ENCODE measurements at regions not wholly inside any gene's neighbourhood (a gene's known extent, or its start where the extent isn't known, plus 50 kb on each side); places are given as distances from the start of the nearest gene placed in this dataset.
"Not testable (repeated sequence)": the region's sequence is repeated elsewhere in the genome, so short reads cannot be mapped to it uniquely, and the experiment has no call there.

DNA sequence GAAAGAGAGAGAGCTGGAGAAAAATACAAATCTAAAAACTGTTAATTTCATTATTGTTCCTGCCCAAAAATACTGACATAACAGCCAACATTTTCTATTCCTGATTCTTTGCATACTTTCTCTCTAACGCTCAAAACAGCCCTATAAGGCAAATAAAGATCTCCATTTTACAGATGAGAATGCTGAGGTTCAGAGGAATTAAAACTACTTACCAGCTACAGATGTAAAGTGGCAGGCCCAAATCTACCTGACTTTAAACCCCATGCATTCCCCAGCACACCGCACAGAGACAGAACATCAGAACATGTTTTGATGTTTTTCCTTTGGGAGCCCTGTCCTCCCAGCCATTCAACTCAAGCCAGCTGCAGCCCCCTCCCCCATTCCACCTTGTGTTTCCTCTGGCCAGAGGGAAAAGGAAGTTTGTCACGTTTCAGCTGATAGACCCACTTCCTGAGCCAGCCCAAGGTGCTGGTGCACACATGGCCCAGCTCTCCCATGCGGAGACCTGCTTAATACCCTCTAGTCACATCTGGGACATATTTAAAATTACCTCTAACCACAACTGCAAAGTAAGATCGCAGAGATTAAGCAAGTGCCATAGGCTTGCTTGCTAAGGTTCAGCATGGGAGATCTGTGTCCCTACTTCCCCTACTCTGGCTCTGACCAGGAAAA lies 133.1 kb upstream of the NFIA start:
- no peak for DNase-seq (ENCODE audit: low spot score)

DNA sequence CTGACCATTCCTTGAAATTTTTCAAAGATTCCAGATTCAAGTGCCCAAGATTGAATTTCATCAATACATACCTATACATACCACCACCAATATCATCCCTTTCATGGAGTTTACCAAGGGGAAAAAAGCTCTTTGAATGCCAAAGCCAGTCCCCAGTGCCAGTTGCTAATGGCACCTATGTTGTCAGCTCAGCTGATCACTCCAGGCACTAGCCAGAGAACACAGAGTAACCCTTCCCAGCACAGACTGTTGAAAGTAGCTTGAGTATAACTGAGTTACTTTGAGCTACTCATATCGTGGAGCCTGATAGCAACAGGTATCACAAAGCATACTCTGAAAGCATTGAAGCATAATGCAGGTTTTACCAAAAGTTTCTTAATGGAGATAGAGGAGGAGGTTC lies 133.9 kb upstream of the NFIA start:
- DNase-seq (ENCODE audit: low spot score) = no peak

DNA sequence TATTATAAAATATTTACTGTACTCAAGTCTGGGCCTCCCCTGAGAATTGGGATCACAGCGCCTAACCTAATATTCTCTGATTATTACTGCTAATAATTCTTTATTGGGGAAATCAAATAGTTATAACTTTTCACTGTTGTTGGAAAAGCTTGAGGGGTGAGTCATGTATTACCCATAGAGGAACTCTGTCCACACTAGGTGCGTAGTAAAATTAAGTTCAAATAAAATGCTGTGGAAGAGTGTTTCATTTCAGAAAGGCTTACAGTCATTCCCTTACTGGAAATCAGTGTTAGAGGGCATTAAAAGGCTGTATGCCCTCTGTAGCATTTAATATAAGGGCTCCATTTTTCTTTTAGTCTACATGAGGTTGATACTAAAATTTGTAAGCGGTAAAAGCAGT lies 135.0 kb upstream of the NFIA start:
- DNase-seq (ENCODE audit: low spot score) = no peak

GRCh38 chr1:60942896-60943638 lies 139.3 kb upstream of the NFIA start:
- no peak for DNase-seq (ENCODE audit: low spot score)

GRCh38 chr1:60942291-60942690 lies 140.1 kb upstream of the NFIA start:
- no peak for DNase-seq (ENCODE audit: low spot score)

DNA sequence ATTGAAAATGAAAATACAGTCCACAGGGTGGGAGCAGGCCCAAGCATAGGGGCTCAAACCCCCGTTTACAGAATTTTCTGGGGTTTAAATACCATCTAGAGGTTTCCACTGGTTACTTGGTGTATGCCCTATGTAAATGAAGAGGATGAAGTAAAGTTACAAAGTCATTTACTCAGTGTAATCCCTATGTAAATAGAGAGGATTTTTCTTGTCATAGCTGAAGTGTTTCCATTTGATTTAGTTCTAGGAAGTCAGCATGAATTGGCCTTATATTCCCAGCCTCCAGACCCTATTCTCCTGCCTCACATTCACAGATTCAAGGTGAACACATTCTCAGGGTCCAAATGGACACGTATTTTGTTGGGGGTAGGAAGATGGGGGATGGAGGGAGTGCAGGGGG lies 141.7 kb upstream of the NFIA start:
- DNase-seq (ENCODE audit: low spot score) = not testable (repeated sequence)

DNA sequence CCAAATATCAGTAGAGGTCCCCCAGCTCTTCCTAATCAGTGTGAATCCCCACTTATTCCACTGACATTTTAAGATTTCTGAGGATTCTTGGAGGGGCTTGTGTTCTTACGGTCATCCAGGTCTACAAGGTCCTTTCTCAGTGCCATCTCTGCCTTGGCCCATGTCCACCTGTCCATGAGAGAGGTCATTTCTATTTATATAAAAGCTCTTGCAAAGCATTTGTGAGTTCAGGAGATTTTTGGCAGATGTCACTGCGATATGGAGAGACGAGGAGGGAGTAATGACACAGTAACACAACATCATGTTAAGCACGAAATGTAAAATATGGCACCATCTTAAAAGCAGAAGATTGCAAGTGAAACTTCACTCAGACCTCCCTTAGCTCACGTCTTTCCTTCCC lies 144.6 kb upstream of the NFIA start:
- no peak for DNase-seq (ENCODE audit: low spot score)

DNA sequence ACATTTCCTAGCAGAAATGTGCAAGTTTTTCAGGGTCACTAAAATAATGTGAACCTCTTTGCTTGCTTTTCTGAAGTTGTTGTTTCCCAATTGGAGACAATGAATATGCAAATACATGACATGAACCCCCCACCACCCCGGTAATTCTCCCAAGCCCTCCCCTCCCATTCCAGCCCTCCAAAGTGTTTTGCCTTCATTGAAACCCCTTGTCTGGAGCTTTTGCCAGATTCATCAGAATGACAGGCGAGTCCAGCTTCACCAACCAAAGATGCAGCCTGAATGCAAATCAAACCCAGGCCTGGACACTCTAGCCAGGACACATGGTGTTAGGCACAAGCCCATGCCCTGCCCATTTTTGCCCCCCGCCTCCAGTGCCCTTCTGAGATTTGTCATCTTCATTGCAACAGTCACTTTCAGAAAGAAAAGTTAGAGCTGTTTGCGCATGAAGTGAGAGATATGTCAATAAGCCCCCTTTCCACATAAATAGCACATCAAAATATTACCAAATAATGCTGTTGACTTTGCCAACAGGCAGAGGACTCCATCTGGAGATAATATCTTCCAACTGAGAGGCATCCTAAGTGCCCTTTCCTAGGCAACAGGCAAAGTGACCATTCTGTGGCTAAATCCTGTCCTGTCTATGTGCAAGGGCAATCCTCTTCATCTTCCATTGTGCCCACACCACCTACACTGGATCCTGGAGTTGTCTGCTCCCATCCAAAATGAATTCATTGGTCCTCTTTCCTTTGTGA lies 145.6 kb upstream of the NFIA start:
- DNase-seq (ENCODE audit: low spot score) = no peak

- no peak for DNase-seq (ENCODE audit: low spot score)
These were observed 146.2 kb upstream of the NFIA start for GRCh38 chr1:60936163-60936562.

DNA sequence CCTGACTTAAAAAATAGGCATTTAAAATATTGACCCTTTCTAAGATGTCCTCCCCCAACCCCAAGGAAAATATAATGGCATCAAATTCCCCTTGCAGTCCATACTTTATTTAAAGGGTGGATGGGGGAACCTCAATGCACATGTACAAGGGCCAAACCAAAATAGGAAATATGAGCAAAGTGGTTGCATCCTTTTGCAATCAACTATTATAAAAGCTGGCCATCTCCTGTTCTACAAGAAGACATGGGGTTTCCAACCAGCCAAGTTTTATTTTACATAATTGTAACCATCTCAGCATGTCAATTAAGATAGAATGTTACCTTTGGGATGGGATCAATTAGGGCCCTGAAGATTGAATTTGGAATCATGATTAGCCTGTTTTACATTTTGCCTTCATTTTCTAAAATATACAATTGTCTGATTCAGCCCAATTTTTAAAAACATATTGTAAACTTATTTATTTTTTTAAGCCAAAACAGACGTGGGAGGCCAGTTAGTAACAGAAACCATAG lies 146.7 kb upstream of the NFIA start:
- DNase-seq (ENCODE audit: low spot score) = no peak

- no peak for DNase-seq (ENCODE audit: low spot score)
These were observed 152.2 kb upstream of the NFIA start for GRCh38 chr1:60930130-60930529.

GRCh38 chr1:60924964-60925798 lies 157.2 kb upstream of the NFIA start:
- no peak for DNase-seq (ENCODE audit: low spot score)

GRCh38 chr1:60924165-60924564 lies 158.2 kb upstream of the NFIA start:
- no peak for DNase-seq (ENCODE audit: low spot score)

DNA sequence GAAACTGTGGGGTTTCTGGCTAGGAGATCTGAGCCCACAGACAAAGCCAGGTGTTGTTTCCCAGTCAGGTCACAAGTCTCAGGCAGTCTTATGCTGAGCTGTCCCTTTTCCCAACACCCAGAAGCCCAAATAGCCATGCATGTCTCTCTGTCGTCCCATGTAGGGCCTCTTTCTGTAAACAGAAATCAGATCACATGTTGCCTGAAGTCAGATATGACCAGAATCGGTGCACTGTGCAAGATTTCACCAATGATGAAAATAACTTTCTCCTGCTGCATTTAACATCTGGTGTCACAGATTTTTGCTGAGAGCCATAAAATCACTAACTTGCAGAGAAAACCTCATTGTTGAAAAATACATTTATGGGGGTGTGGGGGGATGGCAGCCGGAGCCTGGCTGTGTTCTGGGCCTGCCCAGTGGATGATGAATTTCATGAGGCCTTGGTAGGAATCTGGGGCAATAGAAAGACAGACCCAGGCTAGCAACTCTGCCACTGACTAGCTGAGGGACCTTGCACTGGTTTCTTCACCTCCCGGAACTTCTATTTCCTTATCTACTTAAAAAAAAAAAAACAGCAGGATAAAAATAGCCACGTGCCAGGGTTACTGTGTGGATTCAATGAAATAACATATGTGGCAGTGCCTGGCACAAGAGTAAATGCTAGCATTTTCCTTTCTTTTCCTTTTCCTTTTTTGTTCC lies 158.8 kb upstream of the NFIA start:
- no peak for DNase-seq (ENCODE audit: low spot score)

- no peak for DNase-seq (ENCODE audit: low spot score)
These were observed 160.1 kb upstream of the NFIA start for GRCh38 chr1:60922304-60922703.

- no peak for DNase-seq (ENCODE audit: low spot score)
These were observed 161.2 kb upstream of the NFIA start for GRCh38 chr1:60921175-60921574.

- DNase-seq (ENCODE audit: low spot score) = no peak
These were observed 161.8 kb upstream of the NFIA start for GRCh38 chr1:60920561-60920960.

- DNase-seq (ENCODE audit: low spot score) = no peak
These were observed 163.5 kb upstream of the NFIA start for GRCh38 chr1:60918867-60919266.

DNA sequence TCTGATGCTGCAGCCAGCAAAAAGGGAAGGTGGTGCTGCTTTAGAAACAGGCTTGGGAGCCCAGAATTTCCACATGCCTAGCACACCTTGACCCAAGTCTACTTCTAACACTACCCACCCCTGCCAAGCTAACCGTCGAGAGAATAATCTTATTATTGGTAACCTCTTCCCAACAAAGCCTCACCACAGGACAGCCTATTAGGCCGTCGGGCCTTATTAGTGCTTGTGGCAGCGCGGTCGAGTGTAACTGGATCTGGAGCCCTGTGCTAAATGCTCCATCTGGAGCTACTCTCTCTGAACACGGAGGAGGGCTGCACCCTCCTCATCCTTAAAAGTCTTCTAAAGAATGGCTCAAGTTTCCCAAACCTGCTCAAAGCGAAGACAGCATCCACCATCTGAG lies 165.5 kb upstream of the NFIA start:
- no peak for DNase-seq (ENCODE audit: low spot score)

GRCh38 chr1:60916199-60916598 lies 166.2 kb upstream of the NFIA start:
- no peak for DNase-seq (ENCODE audit: low spot score)

GRCh38 chr1:60915441-60915840 lies 166.9 kb upstream of the NFIA start:
- DNase-seq (ENCODE audit: low spot score) = no peak

Data from activated CD4-positive, alpha-beta T cell treated with anti-CD3 and anti-CD28 coated beads, Interleukin-2, Interleukin-4, amounts not matched to agents 100 ng/mL and 50 ng/mL, durations not matched to agents 16 hours and 8 hours (primary cell).